ENCODE measurements at regions not wholly inside any gene's neighbourhood (a gene's known extent, or its start where the extent isn't known, plus 50 kb on each side); places are given as distances from the start of the nearest gene placed in this dataset.

DNA sequence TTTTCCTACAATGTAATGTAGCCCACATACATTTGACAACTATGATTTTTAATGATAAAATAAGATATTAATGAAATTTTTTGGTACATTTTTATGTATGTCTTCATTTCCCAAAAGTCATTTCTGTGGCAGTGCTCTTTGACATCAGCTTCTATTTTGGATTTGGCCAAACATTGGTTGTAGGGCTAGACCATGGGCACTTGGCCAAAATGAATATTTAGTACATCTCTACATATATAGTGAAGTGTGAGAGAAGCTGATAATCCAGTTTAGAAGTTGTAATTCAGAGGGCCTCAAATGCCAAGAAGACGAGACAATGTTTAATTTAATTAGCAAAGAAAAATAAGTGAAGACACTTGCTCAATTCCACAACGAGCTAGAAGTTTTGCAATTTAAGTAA is 724.9 kb upstream of the SOX9 start:
- ATAC-seq (ENCODE audit: low FRiP score) = no peak
- Histone ChIP-seq H3K4me3 (ENCODE audit: low read length in 2 of 2) (no peak overlapping the region), H3K27ac (ENCODE audit: low read depth in 1 of 2, low read length in 2 of 2) (no peak overlapping the region), H3K36me3 (ENCODE audit: control insufficient read depth in 1 of 2, insufficient read depth in 2 of 2, low read length in 1 of 2) (no peaks in the 10 kb centered on the region), H3K4me1 (ENCODE audit: control insufficient read depth in 1 of 2, insufficient read depth in 2 of 2, low read length in 2 of 2) (no peaks in the 10 kb centered on the region), H3K9me3 (ENCODE audit: control insufficient read depth, low read length) (no peaks in the 10 kb centered on the region), H3K27me3 (ENCODE audit: control insufficient read depth in 1 of 2, insufficient read depth in 2 of 2, low read length in 1 of 2) (no peaks in the 10 kb centered on the region)
- intact Hi-C loops (cut with DNase I) = no loop called here
- WGBS, 2 donors = 10 to 20% methylated on average over 2 of the region's 2 CpGs
- DNase-seq = no peak

DNA sequence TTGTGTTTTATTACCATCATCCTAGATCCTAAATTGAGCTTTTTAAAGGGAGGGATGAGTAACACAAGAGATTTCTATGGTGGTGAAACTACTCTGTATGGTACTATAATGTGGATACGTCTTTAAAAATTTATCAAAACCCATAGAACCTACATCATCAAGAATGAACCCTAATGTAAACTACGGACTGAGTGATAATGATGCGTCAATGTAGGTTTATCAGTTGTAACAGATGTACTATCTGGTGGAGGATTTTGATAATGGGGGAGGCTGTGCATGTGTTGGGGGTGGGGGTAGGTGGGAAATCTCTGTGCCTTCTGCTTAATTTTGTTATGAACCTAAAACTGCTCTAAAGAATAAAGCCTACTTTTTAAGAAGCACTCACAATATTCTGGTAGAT is 724.1 kb upstream of the SOX9 start:
- Histone ChIP-seq H3K4me1 (ENCODE audit: control insufficient read depth in 1 of 2, insufficient read depth in 2 of 2, low read length in 2 of 2) (no peaks in the 10 kb centered on the region), H3K36me3 (ENCODE audit: control insufficient read depth in 1 of 2, insufficient read depth in 2 of 2, low read length in 1 of 2) (no peaks in the 10 kb centered on the region), H3K4me3 (ENCODE audit: low read length in 2 of 2) (no peak overlapping the region), H3K27ac (ENCODE audit: low read depth in 1 of 2, low read length in 2 of 2) (no peak overlapping the region), H3K27me3 (ENCODE audit: control insufficient read depth in 1 of 2, insufficient read depth in 2 of 2, low read length in 1 of 2) (no peaks in the 10 kb centered on the region), H3K9me3 (ENCODE audit: control insufficient read depth, low read length) (no peaks in the 10 kb centered on the region)
- no peak for ATAC-seq (ENCODE audit: low FRiP score)
- DNase-seq = no peak
- intact Hi-C loops (cut with DNase I) = no loop called here
- WGBS, 2 donors = 84 to 89% methylated on average over 3 of the region's 3 CpGs

DNA sequence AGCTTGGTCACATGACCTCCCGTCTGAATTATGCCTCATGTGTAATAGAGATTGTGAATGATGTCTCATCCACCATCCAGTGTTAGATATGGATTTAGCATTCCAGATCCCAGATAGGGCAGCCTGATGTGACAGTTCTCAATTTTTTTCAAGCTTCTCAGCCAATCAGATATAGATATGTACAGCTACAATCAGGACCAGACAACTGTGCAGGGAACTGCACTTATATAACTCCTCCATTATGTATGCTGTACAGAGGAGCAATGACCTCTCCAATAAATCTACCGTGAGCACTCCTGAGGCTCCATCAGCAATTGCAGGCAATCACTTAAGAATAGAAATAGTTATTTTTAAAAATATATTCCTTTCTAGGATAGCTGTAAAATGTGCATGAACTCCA is 722.8 kb upstream of the SOX9 start:
- H3K27ac ChIP-seq (ENCODE audit: low read depth in 1 of 2, low read length in 2 of 2) = no peak overlapping the region
- H3K36me3 ChIP-seq (ENCODE audit: control insufficient read depth in 1 of 2, insufficient read depth in 2 of 2, low read length in 1 of 2) = no peaks in the 10 kb centered on the region
- H3K27me3 ChIP-seq (ENCODE audit: control insufficient read depth in 1 of 2, insufficient read depth in 2 of 2, low read length in 1 of 2) = no peaks in the 10 kb centered on the region
- ATAC-seq (ENCODE audit: low FRiP score) (no peak), DNase-seq (no peak)
- H3K4me1 ChIP-seq (ENCODE audit: control insufficient read depth in 1 of 2, insufficient read depth in 2 of 2, low read length in 2 of 2) = no peaks in the 10 kb centered on the region
- H3K4me3 ChIP-seq (ENCODE audit: low read length in 2 of 2) = no peak overlapping the region
- no peaks in the 10 kb centered on the region for H3K9me3 ChIP-seq (ENCODE audit: control insufficient read depth, low read length)
- WGBS, 2 donors = 41 to 43% methylated on average over 2 of the region's 2 CpGs
- intact Hi-C loops (cut with DNase I) = no loop called here

DNA sequence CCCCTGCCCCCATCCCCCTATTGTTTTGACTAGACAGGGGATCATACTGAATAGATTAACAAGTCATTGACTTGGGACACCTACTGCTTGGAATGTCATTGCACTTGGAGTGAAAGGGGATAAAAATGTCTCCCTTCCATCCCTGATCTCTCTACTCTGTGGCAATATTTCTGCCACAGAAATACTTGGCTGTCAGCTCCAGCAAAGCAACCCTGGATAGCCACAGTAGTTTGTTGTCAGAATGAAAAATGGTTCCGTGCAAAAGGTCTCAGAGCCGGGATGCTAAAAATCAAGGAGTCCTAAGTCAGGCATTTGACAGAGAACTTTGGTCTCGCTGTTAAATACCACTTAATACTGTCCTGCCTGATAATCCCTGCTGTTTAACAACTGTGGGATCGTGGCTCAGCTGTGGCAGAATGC is 722.0 kb upstream of the SOX9 start:
- ATAC-seq (ENCODE audit: low FRiP score) (no peak), DNase-seq (no peak)
- Histone ChIP-seq H3K4me1 (ENCODE audit: control insufficient read depth in 1 of 2, insufficient read depth in 2 of 2, low read length in 2 of 2) (no peaks in the 10 kb centered on the region), H3K27me3 (ENCODE audit: control insufficient read depth in 1 of 2, insufficient read depth in 2 of 2, low read length in 1 of 2) (no peaks in the 10 kb centered on the region), H3K4me3 (ENCODE audit: low read length in 2 of 2) (no peak overlapping the region), H3K36me3 (ENCODE audit: control insufficient read depth in 1 of 2, insufficient read depth in 2 of 2, low read length in 1 of 2) (no peaks in the 10 kb centered on the region), H3K27ac (ENCODE audit: low read depth in 1 of 2, low read length in 2 of 2) (no peak overlapping the region), H3K9me3 (ENCODE audit: control insufficient read depth, low read length) (no peaks in the 10 kb centered on the region)
- 6 to 8% methylated on average over 4 of the region's 4 CpGs for WGBS, 2 donors
- intact Hi-C loops (cut with DNase I) = no loop called here

DNA sequence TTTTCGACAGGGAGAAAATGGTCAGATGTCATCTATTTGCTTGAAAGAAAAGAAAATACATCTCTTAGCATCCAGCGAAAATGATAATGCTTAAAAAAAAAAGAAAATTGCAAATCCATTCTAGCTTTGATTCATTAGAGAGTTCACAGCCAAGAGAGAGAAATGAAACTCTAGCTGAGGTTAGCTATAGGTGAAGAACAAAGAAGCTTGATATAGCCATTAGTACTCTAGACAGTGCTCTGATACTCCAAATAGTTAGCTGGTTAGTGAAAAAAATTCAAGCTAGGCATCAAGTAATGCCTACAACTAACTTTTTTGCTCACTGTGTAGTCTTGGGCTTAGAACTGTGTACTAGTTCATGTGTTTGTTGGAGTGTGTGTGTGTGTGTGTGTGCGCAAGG is 721.6 kb upstream of the SOX9 start:
- Histone ChIP-seq H3K27ac (ENCODE audit: low read depth in 1 of 2, low read length in 2 of 2) (no peak overlapping the region), H3K27me3 (ENCODE audit: control insufficient read depth in 1 of 2, insufficient read depth in 2 of 2, low read length in 1 of 2) (no peaks in the 10 kb centered on the region), H3K4me1 (ENCODE audit: control insufficient read depth in 1 of 2, insufficient read depth in 2 of 2, low read length in 2 of 2) (no peaks in the 10 kb centered on the region), H3K9me3 (ENCODE audit: control insufficient read depth, low read length) (no peaks in the 10 kb centered on the region), H3K36me3 (ENCODE audit: control insufficient read depth in 1 of 2, insufficient read depth in 2 of 2, low read length in 1 of 2) (no peaks in the 10 kb centered on the region), H3K4me3 (ENCODE audit: low read length in 2 of 2) (no peak overlapping the region)
- DNase-seq (no peak), ATAC-seq (ENCODE audit: low FRiP score) (no peak)
- 11 to 24% methylated on average over 3 of the region's 3 CpGs for WGBS, 2 donors
- intact Hi-C loops (cut with DNase I) = no loop called here

DNA sequence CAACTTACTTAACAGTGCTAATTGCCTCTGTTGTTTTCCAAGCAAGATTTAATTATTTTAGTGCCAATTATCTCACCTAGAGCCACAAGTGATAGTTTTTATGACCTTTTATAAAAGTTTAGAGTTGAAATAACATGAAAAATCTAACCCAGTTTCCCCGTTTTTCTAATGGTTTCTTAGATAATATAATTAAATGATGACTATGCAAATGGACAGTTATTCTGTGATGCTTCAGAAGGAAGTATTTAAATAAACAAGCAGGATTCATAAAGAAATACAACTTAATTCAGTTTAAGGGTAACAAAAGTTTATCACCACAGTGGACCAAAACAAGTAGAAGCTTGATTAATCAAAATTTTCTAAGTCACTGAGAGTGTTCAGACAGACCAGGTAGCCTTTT is 721.2 kb upstream of the SOX9 start:
- Histone ChIP-seq H3K27ac (ENCODE audit: low read depth in 1 of 2, low read length in 2 of 2) (no peak overlapping the region), H3K27me3 (ENCODE audit: control insufficient read depth in 1 of 2, insufficient read depth in 2 of 2, low read length in 1 of 2) (no peaks in the 10 kb centered on the region), H3K4me3 (ENCODE audit: low read length in 2 of 2) (no peak overlapping the region), H3K9me3 (ENCODE audit: control insufficient read depth, low read length) (no peaks in the 10 kb centered on the region), H3K4me1 (ENCODE audit: control insufficient read depth in 1 of 2, insufficient read depth in 2 of 2, low read length in 2 of 2) (no peaks in the 10 kb centered on the region), H3K36me3 (ENCODE audit: control insufficient read depth in 1 of 2, insufficient read depth in 2 of 2, low read length in 1 of 2) (no peaks in the 10 kb centered on the region)
- intact Hi-C loops (cut with DNase I) = no loop called here
- DNase-seq (no peak), ATAC-seq (ENCODE audit: low FRiP score) (no peak)
- WGBS, 2 donors = 26 to 37% methylated on average over 1 of the region's 1 CpG

DNA sequence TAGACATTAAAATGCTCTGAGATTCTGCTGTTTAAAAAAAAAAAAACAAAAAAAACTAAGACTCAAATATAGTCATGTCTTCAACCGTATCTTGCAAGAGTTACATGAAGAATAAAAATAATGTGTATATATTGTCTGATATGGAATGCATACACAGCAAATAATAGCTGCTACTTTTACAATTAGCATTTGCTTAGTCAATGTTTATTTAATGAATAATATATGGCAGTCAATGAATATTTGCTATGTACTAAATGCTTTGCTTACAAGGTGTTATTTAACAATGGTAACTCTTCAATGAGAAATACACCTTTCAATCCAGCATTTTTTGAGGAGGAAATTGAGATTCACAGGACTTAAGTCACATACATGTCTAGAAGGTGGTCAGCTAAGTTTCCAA is 718.8 kb upstream of the SOX9 start:
- no peaks in the 10 kb centered on the region for H3K27me3 ChIP-seq (ENCODE audit: control insufficient read depth in 1 of 2, insufficient read depth in 2 of 2, low read length in 1 of 2)
- ATAC-seq (ENCODE audit: low FRiP score) (no peak), DNase-seq (no peak)
- no peaks in the 10 kb centered on the region for H3K36me3 ChIP-seq (ENCODE audit: control insufficient read depth in 1 of 2, insufficient read depth in 2 of 2, low read length in 1 of 2)
- H3K27ac ChIP-seq (ENCODE audit: low read depth in 1 of 2, low read length in 2 of 2) = no peak overlapping the region
- 84 to 87% methylated on average over 1 of the region's 1 CpG for WGBS, 2 donors
- no peak overlapping the region for H3K4me3 ChIP-seq (ENCODE audit: low read length in 2 of 2)
- H3K9me3 ChIP-seq (ENCODE audit: control insufficient read depth, low read length) = no peaks in the 10 kb centered on the region
- H3K4me1 ChIP-seq (ENCODE audit: control insufficient read depth in 1 of 2, insufficient read depth in 2 of 2, low read length in 2 of 2) = no peaks in the 10 kb centered on the region
- intact Hi-C loops (cut with DNase I) = no loop called here

DNA sequence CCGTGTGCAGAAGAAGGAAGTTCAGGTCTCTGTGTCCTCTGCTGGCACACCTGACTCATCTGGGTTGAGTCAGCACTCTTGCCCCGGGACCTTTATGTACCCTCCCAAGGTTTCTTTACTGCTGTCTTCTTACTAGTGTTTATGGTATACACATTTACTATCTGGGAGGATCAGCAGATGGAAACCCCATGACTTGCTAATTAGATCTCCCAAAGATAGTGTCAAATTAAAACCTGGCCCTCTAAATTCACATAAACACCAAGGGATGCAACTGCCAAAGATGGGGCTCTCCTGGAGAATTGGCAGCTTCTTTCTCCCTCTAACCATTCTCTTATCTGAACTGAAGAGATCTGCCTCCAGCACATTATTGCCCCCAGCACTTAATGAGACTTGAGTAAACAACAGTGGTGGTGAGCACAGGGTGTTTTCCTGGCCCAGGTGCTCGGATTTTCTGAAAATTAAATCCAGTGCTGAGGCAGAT is 718.1 kb upstream of the SOX9 start:
- Histone ChIP-seq H3K9me3 (ENCODE audit: control insufficient read depth, low read length) (no peaks in the 10 kb centered on the region), H3K27me3 (ENCODE audit: control insufficient read depth in 1 of 2, insufficient read depth in 2 of 2, low read length in 1 of 2) (no peaks in the 10 kb centered on the region), H3K36me3 (ENCODE audit: control insufficient read depth in 1 of 2, insufficient read depth in 2 of 2, low read length in 1 of 2) (no peaks in the 10 kb centered on the region), H3K4me3 (ENCODE audit: low read length in 2 of 2) (no peak overlapping the region), H3K4me1 (ENCODE audit: control insufficient read depth in 1 of 2, insufficient read depth in 2 of 2, low read length in 2 of 2) (no peaks in the 10 kb centered on the region), H3K27ac (ENCODE audit: low read depth in 1 of 2, low read length in 2 of 2) (no peak overlapping the region)
- WGBS, 2 donors = 63 to 76% methylated on average over 3 of the region's 3 CpGs
- intact Hi-C loops (cut with DNase I) = no loop called here
- DNase-seq (no peak), ATAC-seq (ENCODE audit: low FRiP score) (no peak)

DNA sequence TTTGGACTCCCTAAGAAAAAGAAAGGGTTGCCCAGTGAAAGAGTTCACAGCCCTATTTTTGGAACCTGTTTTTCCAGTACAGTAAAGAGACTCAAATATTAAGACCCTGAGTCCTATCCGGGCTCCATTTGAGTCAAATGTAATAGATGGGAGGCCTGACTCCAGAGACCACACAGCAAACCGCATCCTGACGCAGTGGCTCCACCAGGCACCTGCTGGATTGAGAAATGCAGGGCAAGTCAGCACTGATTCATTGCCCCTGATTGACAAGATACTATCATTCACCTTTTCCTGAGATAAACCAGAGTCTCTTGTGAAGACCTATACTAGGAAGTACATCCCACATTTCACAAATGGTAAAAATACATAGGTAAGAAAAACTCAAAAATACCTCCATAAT is 715.7 kb upstream of the SOX9 start:
- ATAC-seq (ENCODE audit: low FRiP score) (no peak), DNase-seq (no peak)
- Histone ChIP-seq H3K4me3 (ENCODE audit: low read length in 2 of 2) (no peak overlapping the region), H3K4me1 (ENCODE audit: control insufficient read depth in 1 of 2, insufficient read depth in 2 of 2, low read length in 2 of 2) (no peaks in the 10 kb centered on the region), H3K27ac (ENCODE audit: low read depth in 1 of 2, low read length in 2 of 2) (no peak overlapping the region), H3K36me3 (ENCODE audit: control insufficient read depth in 1 of 2, insufficient read depth in 2 of 2, low read length in 1 of 2) (no peaks in the 10 kb centered on the region), H3K9me3 (ENCODE audit: control insufficient read depth, low read length) (no peaks in the 10 kb centered on the region), H3K27me3 (ENCODE audit: control insufficient read depth in 1 of 2, insufficient read depth in 2 of 2, low read length in 1 of 2) (no peaks in the 10 kb centered on the region)
- WGBS, 2 donors = 85% methylated on average over 3 of the region's 3 CpGs
- intact Hi-C loops (cut with DNase I) = no loop called here
